ENCODE measurements at regions not wholly inside any gene's neighbourhood (a gene's known extent, or its start where the extent isn't known, plus 50 kb on each side); places are given as distances from the start of the nearest gene placed in this dataset.

GRCh38 chr20:10824750-10825500, 151.1 kb upstream of the JAG1 start:
- no peak for DNase-seq (ENCODE audit: extremely low read depth, insufficient read length)
- H3K4me3 ChIP-seq (replicated peaks; ENCODE audit: low read depth, low read length) = no peak overlapping the region
- H3K27me3 ChIP-seq (replicated peaks; ENCODE audit: control insufficient read depth, insufficient read depth, low read length) = no peaks in the 10 kb centered on the region; the same call in 1 of the 2 replicates
- H3K36me3 ChIP-seq (ENCODE audit: control insufficient read depth, insufficient read depth, low read length) = no peaks in the 10 kb centered on the region
- TF ChIP-seq CTCF (IDR thresholded peaks at IDR 0.05; ENCODE audit: insufficient read depth, low read length, poor library complexity, severe bottlenecking) = no peak

DNA sequence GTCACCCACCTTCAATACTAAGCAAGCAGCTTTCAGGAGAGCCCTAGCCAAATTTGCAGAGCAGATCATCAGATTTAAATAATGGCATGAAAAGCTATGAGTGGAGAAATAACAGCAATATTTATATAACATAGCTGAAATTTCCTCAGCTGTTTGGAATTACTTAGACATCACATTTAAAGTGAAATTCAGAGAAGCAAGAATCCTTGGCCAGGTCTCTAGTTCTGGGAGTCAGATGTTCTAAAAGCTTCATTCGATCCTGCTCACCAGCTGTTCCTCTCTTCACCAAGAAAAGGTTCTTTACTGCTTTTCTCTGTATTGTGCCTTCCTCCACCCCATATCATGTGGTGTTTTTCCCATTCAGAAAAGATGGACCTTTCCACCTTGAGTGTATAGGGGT, 152.3 kb upstream of the JAG1 start:
- DNase-seq (ENCODE audit: extremely low read depth, insufficient read length) = no peak
- H3K36me3 ChIP-seq (ENCODE audit: control insufficient read depth, insufficient read depth, low read length) = no peaks in the 10 kb centered on the region
- no peaks in the 10 kb centered on the region; the same call in 1 of the 2 replicates for H3K27me3 ChIP-seq (replicated peaks; ENCODE audit: control insufficient read depth, insufficient read depth, low read length)
- no peak overlapping the region for H3K4me3 ChIP-seq (replicated peaks; ENCODE audit: low read depth, low read length)
- no peak for TF ChIP-seq CTCF (IDR thresholded peaks at IDR 0.05; ENCODE audit: insufficient read depth, low read length, poor library complexity, severe bottlenecking)

DNA sequence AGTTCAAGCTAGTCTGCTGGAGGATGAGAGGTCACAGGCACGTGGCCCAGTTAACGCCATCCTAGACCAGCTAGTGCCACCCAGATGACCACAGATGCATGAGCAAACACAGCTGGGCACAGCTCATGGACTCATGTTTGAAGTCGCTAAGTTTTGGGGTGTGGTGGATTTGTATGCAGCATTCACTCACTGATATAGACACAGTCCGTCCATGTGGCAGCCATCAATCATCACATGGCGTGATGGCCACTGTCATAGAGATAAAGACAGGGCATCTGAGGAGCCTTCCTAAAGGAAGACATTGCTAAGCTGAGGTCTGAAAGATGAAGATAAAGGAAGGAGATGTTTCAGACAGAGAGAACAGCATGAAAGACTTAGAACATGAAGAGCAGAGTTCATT, 154.4 kb upstream of the JAG1 start:
- DNase-seq (ENCODE audit: extremely low read depth, insufficient read length) = no peak
- Histone ChIP-seq H3K27me3 (replicated peaks; ENCODE audit: control insufficient read depth, insufficient read depth, low read length) (no peaks in the 10 kb centered on the region; the same call in 1 of the 2 replicates), H3K36me3 (ENCODE audit: control insufficient read depth, insufficient read depth, low read length) (no peaks in the 10 kb centered on the region), H3K4me3 (replicated peaks; ENCODE audit: low read depth, low read length) (no peak overlapping the region)
- TF ChIP-seq CTCF (IDR thresholded peaks at IDR 0.05; ENCODE audit: insufficient read depth, low read length, poor library complexity, severe bottlenecking) = no peak

DNA sequence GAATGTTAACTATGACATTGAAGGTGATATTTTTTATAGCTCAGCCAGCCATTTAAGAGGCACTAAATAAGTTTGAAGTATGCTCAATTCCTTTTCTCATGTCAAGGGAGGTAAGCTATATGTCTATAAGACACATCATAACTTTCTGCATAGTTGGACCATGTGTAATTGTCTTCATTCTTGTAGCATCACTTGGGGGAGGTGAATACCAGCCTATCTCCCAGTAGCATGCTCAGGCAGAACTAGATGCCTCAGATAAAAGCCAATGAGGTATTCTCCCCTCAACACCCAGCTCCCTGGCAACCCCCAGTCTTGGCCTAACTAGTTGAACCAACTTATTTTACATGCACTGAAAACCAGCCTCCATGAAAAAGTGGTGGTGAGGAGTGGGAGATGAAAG, 158.3 kb upstream of the JAG1 start:
- DNase-seq (ENCODE audit: extremely low read depth, insufficient read length) = no peak
- Histone ChIP-seq H3K36me3 (ENCODE audit: control insufficient read depth, insufficient read depth, low read length) (no peaks in the 10 kb centered on the region), H3K4me3 (replicated peaks; ENCODE audit: low read depth, low read length) (no peak overlapping the region), H3K27me3 (replicated peaks; ENCODE audit: control insufficient read depth, insufficient read depth, low read length) (no peaks in the 10 kb centered on the region)
- TF ChIP-seq CTCF (IDR thresholded peaks at IDR 0.05; ENCODE audit: insufficient read depth, low read length, poor library complexity, severe bottlenecking) = no peak

GRCh38 chr20:10837901-10838300, 164.1 kb upstream of the JAG1 start:
- Histone ChIP-seq H3K4me3 (replicated peaks; ENCODE audit: low read depth, low read length) (no peak overlapping the region), H3K36me3 (ENCODE audit: control insufficient read depth, insufficient read depth, low read length) (no peaks in the 10 kb centered on the region), H3K27me3 (replicated peaks; ENCODE audit: control insufficient read depth, insufficient read depth, low read length) (no peaks in the 10 kb centered on the region)
- TF ChIP-seq CTCF (IDR thresholded peaks at IDR 0.05; ENCODE audit: insufficient read depth, low read length, poor library complexity, severe bottlenecking) = no peak
- no peak for DNase-seq (ENCODE audit: extremely low read depth, insufficient read length)
